Uterus (tissue), 2 donors: ENCODE measurements at regions not wholly inside any gene's neighbourhood (a gene's known extent, or its start where the extent isn't known, plus 50 kb on each side); places are given as distances from the start of the nearest gene placed in this dataset.
"Not testable (repeated sequence)": the region's sequence is repeated elsewhere in the genome, so short reads cannot be mapped to it uniquely, and the experiment has no call there.

Source experiments
- CTCF ChIP-seq, 4 experiments: fragments of 200-600 bp in 2 of 4; fragments of 450-650 bp in 2 of 4; sonication (generic) in 2 of 4; IDR thresholded peaks; one replicate each; pipeline ENCODE4 v1.5.1; 2016 to 2019; ENCODE audit warnings: antibody characterized with exemption in 4 of 4, mild to moderate bottlenecking in 2 of 4, moderate library complexity in 1 of 4
- POLR2A ChIP-seq, 2 donors: fragments of 450-650 bp; IDR thresholded peaks; one replicate each; pipeline ENCODE4 v1.6.1; 2016; ENCODE audit warnings: antibody characterized with exemption in 2 of 2, mild to moderate bottlenecking in 1 of 2, moderate library complexity in 1 of 2

GRCh38 chr2:111445941-111446340 lies 325.2 kb downstream of the BCL2L11 start:
- not testable (repeated sequence) for TF ChIP-seq CTCF, POLR2A (IDR thresholded peaks at IDR 0.05)
